NCI-H1694 treated with DMSO at 0.1 percent for 48 hours (cell line): ENCODE measurements at regions not wholly inside any gene's neighbourhood (a gene's known extent, or its start where the extent isn't known, plus 50 kb on each side); places are given as distances from the start of the nearest gene placed in this dataset.

Experiments used
- DNase-seq: peaks from one replicate; lab custom pipeline; 2025; lab: John Stamatoyannopoulos, UW

DNA sequence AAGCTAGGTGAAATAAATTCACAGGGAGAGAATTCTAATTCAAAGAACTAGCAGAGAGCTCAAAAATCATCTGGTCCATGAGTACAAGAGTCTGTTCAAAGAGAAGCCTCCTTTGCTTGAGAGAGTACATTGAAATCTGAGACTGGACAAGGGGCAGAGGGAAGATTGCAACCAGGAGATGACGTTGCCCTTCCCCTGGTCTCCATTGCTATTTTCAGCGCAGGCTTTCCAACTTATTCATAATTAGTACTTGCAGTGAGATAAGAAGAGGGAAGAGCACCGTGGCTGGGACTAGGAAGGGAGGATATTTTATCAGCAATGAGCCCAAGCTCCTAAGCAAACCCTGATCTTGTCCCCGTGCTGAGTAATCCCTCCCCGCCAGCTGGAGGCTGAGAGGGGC, 251.8 kb upstream of the RORA start:
- no peak for DNase-seq

DNA sequence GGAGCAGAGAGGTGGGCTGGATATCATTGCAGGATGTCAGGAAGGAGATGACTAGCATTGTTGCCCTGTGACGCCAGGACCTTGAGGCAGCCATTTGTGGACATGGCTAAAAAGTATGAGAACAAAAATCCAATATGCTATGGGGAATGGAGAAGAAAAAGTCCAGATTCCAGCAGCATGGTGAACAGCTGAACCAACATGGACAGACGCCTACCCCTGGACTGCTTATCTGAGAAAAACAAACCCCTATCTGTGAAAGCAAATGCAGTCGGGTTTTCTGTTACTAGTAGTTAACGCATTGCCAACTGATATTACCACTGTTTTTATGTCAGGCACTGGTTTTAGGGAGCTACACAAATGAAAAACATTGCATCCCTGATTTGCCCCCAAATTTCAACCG, 251.2 kb upstream of the RORA start:
- DNase-seq: no peak

DNA sequence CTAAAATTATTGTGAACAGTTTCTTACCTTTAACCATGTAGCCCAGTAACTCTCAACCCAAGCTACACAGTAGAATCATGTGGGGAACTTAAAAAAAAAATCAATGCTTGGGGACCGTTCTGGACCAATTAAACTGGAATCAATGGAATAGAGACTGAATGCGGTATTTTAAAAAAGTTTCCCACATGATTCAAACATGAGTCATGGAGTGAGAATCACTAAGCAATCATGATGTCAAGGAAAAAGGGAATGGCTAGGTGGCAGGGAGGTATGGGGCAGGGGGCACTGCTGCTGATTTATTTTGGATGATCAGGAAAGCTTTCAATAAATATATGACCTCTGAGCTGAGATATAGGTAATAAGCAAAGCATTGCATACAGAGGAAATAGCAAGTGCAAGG, 250.5 kb upstream of the RORA start:
- DNase-seq: no peak

DNA sequence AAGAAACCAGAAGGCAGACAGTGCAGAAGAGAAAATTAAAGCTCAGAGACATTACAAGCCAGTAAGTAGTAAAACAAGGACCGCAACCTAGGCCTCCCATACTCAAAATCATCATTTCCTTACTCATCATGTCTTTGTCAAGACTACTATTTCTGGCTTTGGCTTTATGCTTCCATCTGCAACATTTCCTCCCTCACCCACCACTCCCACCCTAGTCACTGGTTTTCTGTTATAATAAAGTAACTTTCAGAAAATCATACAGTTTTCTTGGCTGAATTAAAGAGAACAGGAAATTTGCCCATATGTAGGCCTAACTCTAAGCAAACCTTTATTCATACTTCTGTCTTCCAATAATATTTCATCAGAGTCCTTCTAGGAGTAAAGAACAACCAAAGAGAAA, 247.6 kb upstream of the RORA start:
- no peak for DNase-seq

DNA sequence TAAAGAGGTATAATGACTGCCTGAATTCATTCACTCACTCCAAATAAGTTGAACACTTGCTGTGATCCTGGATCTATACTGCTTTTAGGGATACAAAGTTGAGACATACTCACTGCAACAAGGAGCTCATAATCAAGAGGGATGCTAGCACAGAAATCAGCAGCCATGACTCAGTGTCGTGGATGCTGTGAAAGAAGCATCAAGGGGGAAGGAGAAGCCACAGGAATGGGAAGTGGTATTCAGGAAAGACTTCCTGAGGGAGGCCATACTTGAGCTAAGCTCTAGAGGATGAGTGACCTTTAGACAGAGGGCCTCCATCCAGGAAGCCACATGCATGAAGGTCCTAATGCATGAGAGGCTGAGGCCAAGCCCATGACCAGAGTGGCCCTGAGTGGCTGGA, 245.7 kb upstream of the RORA start:
- DNase-seq: no peak

DNA sequence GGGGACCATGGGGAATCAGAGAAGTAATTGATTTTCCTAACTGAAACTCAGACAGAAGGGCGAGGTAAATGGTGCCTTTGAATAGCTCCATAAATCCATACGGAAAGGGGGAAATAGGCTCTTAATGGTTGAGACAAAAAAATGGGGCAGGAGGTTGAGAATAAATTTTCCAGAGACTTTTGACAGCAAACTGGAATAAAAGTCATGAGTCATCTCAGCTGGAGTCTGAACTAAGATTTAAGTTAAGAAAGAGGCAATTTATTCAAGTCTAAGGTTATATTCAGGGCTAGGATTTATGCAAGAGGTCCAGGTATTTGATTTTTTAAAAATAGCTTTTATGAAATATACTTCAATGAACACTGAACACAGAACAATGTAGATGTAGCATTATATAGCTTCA, 238.7 kb upstream of the RORA start:
- no peak for DNase-seq

DNA sequence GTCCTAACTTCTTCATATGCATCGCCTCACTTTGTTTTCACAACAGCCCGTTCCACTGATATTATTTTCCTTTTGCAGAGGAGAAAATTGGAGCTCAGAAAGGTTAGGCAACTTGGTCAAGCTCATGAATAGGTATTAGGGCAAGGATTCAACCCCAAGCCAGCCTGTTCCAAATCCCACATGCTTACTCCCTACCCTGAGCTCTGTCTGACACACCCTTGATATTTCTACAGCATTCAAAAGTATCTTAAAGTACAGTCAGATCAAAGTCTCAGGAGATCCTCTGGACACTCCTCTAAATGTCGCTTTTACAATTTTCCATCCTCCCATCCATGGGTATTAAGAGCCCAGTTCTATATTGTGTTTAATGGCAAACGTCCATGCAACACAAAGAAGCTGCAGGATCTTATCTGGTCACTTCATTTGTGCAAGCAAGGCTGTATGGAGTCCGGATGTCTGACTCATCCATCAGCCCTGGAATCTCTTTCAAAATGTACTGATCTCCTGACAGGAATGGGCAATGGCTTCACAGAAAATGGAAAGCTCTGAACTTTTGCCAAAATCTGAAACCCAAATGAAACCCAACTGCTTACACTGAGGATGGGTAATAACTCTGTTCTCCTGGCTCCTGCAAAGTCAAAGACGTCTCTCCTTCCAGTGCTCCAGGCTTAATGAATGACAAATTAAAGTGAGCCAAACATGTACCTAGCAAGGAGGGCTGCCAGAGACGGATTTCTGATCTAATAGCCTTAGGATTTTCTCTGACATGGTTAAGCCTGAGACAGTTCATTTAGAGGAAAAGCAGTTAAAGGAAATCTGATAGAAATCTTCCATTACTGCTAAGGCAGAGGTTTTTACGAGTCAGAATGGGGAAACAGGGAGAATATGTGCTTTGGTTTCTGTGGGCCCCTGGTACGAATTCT, 230.9 kb upstream of the RORA start:
- DNase-seq: no peak

DNA sequence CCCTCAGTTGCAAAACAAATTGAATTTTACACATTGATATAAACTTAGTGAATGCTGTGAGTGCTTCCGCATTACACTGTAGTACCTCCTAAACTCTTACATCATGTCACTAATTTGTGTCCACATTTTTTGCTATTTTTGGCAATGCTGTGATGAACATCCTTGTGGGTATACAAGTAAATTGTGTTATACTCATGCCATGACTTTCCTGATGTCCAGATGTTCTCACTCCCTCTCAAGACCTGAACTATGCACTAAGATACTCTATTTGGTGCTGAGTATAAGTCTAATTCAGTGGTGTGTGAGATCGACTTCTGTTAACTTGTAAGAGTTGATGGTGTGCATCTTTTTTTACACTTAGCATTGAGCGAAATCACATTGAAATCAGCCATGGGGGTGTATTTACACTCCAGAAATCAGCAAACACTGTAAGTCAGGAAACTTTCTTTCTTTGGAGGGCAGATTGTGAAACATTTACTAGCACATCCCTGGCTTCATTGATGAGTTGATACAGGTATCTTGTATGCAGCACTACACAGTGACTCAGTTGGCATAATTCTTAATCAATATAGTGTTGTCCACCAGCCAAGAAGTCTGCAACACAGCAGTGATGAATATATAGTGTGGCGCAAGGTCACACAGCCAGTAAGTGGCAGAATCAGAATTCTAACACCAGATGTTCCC, 228.1 kb upstream of the RORA start:
- DNase-seq: peak; percentile 67

DNA sequence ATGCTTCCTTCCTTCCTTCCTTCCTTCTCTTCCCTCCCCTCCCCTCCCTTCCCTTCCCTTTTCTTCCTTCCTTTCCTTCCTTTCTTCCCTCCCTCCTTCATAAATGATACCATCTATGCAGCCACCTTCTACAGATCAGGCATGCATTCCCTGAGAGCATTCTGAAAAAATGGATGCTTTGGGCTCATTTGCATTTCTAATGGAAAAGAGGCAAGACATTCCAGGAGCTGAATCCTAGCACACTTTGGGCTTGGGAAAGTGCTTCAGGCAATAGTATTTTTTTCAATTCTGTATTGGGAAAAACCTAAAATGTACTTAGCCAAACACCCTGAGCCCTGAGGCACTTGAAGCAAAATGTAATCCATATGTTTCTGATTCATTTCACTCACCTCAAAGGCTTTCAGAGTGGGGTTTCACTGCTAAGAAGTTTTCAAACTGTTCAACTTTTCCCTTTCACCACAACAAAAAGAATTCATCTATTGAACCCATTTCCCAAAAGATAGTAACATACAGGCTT, 220.1 kb upstream of the RORA start:
- DNase-seq: no peak

DNA sequence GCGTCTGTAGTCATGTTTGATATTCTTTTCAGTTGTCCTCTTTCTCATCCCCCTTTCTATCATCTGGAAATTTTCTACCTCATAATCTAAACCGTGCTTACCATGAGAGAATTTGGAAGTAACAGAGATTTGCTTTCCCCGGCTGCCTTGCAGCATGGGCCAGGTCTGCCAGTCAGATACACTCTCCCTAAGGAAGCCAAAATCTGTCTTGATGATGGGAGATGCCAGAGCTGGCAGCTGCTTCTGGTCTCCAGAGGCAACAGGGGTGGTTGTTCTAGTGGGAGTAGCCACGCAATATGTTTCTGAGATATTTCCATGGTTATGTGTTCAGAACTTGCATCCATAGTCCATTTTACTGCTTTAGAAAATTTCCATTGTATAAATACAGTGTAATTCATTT, 218.9 kb upstream of the RORA start:
- no peak for DNase-seq

DNA sequence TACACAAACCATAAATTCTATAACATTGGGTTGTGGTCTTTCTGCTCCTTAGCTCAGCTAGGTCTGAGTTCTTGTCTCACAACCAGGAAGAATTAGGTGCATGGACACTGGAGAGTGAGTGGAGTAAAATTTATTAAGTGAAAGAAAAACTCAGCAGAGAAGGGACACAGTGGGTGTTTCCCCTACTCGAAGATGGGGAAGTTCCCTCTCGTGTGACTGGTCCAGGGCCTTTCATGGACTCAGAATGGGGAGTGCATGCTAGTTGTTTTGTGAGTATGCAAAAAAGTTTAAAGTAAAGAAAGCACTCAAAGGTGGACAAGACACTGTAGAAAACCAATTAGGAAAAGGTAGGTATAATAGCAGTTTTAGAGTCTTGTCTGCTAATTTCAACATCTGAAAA, 215.5 kb upstream of the RORA start:
- DNase-seq: no peak

DNA sequence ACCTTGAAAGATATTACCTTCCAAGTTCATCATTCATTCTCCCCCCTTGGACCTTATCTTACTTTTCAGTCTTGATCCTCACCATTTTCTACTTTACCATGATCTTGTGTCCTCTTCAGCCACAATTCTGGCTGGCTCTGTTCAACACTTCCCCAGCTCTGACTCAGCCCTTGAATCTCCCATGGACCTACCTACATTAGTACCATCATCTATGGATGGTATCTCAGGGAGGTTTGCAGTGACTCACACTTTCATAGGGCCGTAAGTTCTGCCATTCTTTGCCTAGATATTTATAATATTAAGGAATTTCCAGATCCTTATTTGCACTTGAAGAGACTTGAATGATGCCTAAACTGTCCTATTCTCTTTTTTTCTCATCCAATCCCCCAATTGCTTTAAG, 213.7 kb upstream of the RORA start:
- no peak for DNase-seq

DNA sequence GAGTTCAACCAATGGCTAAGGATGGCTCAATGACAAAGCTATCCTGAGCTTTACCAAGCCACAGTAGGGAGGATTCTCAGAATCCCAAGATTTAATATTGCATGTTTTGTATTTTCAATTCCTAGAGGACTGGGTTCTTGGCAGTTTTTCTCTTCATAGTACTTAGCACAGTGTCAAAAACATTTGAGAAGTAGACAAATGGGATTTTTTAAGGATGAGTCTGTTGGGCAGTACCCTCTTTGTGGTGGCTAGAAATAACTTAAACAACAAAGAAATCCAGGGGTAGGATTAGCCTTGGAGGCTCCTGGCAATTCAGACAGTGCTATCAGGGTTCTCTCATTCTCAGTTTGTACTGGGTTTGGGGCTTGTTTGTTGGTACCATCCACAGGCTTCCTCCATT, 212.8 kb upstream of the RORA start:
- DNase-seq: no peak

DNA sequence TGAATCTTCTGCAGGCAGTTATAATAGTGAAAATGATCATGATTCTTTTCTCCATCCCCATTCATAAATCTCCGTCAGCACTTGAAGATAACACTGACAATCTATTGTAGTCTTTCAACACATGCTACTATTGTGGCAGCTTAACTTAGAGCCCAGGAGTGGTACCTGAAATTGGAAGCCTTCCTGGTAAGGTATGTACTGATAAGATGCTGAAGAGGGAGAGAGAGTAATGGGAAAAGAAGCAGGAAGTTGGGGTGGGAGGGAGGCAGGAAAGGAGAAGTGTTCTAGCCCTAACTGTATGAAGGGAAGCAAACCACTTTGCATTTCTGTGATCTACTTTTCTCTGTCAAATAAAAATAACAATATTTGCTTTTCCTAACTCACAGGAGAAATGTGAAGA, 197.4 kb upstream of the RORA start:
- no peak for DNase-seq

DNA sequence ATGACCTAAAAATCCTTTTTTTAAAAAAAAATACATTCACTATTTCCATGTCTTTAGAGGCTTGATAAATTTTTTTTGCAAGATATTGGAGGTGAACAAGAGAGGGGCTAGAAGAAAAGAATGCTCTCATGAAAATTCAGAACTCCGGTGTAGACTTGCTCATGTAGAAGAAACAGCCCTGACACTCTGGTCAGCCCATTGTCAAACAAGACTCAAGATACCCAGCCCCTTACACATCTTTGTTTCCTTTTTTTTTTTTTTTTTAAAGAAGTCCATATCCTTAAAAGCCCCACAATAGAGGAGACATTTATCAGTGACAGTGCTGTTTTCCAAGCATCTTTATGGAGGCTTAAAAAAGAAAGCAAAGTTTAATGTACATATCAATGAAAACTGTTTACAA, 196.8 kb upstream of the RORA start:
- DNase-seq: no peak

DNA sequence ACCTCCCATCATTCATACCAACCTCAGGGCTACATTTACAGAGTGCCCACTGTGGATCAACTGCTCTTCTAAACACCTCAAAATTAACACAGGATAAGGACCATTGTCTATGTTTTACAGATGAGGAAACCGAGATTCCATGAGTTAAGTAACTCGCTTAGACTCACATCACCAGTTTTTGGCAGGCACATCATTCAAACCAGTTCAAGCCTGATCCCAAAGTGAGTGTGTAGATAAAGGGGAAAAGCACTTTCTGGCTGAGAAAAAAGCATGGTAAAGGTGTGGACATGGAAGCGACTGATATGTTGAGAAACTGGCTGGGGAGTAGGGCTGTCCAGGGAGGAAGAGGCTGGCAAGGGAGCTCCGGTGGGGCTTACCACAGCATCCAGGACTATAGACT, 193.7 kb upstream of the RORA start:
- no peak for DNase-seq

DNA sequence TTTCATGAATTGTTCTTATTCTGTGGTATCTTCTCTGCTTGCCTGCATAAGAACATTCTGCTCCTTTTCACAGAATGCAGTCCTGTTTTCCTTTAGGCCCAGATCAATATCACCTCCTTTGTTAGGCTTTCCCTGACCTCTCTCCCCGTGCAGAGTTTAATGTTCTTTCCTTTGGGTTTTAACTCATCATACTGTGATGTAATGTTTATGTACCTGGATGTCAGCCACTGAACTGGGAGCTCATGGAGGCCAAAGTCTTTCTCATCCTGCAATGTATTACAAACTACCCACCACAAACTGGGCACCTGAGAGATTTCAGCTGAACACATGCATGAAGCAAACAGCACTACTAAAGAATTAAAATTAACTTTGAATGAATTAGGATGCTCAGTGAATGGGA, 192.8 kb upstream of the RORA start:
- DNase-seq: no peak

DNA sequence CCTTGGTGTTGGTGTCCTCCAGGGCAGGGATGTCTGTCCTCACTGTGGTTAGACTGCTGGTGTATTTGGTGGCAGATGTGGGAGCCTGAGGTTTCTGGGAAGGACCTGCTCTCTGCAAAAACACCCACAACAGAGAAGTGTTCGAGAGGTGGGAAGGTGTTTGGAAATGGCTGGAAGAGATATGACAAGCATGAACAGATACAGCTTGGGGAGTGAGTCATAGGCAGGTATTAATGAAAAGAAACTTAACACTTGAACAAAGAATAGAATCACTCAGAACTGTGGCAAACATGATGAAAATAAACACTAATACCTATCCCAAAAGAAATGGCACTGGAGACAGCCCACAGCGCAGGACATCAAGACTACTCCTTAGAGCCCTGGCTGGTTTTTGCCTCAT, 192.4 kb upstream of the RORA start:
- DNase-seq: no peak

DNA sequence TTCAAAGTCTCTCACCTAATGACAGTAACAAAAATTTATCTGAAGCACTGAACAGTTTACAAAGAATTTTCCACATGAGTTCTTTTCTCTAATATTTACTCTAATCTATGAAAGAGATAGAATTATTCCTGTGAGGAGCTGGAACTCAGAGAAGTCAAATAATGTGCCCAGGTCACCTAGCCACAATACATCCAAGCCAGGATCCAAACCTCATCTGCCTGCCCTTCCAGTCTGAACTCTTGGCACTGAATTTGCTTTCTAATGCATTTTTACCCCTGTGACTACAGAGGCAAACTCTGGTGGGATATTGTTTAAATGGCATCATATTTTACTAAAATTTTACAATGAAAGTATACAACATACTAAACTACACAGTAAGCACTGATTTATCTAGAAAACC, 191.4 kb upstream of the RORA start:
- no peak for DNase-seq

DNA sequence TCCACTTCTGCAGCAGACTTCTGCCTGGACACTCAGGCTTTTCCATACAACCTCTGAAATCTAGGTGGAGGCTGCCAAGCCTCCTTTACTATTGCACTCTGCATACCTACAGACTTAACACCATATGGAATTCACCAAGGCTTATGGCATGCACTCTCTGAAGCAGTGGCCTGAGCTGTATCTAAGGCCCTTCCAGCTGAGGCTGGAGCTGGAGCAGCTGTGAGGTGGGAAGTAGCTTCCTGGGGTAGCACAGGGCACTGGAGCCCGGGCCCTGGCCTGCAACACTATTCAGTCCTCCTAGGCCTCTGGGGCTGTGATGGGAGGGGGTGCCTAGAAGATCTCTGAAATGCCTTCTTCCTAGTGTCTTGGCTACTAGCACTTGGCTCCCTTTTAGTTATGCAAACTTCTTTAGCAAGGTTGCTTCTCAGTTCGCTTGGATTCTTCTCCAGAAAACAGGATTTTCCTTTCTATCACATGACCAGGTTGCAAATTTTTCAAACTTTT, 186.6 kb upstream of the RORA start:
- DNase-seq: no peak

DNA sequence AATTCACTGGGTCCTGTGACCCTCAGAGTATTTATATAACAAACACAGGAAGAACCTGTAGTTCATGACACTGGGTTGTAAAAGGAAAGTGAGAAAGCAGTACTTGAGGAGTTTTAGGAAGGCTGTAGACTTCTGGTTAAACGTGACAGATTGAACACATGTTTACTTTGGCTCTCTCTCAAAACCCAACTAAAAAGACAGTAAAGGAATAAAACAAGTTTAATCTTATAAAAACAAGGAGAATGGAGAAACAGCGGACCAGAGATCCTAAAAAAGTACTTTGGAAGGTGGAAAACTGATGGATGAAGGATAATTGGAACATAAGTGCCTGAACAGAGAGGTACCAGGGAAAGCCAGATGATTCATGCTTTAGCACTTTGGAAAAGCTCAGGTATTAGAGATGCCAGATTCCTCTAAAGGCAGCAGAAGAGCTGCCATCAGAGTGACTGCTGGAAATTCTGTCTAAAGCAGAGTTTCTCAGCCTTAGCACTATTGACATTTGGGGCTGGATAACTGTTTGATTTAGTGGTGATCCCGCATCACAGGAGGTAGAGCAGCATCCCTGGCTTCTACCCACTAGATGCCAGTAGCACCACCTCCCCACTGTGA, 182.9 kb upstream of the RORA start:
- no peak for DNase-seq

DNA sequence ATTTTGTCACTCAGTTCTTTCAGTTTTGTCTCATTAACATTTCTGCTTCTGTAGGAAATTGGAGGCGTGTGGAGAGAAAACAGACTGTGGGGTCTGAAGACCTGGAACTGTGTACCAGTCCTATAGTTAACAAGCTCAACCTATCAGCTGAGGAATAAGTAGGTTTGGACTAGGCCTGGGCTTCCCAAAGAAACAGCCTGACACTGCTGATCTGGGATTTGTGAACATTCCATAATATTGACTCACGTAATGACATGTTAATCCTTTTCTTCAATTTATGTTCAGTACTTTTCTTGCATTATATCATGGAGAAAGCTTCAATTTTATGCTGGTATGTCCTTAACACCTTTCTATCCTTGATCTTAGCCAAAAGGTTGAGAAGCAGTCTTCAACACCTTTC, 181.6 kb upstream of the RORA start:
- no peak for DNase-seq

DNA sequence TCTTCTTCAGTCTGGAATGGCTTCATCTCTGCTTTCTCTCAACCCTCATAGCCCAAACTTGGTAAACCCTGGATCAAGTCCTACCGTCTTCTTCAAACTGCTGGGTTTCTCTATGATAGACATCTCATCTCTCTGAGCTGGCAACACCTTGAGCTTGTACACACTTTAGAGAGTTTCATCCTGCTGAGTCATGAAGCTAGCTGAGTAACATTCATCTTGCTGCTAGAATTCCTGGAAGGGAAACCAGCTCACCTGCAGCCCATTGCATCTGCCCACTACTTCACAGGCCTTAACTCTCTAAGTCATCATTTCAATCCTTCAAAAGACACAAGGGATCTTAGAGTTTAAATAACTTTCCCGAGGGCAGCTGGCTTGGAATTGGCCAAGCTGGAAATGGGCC, 175.5 kb upstream of the RORA start:
- no peak for DNase-seq
